ENCODE measurements at regions not wholly inside any gene's neighbourhood (a gene's known extent, or its start where the extent isn't known, plus 50 kb on each side); places are given as distances from the start of the nearest gene placed in this dataset.

DNA sequence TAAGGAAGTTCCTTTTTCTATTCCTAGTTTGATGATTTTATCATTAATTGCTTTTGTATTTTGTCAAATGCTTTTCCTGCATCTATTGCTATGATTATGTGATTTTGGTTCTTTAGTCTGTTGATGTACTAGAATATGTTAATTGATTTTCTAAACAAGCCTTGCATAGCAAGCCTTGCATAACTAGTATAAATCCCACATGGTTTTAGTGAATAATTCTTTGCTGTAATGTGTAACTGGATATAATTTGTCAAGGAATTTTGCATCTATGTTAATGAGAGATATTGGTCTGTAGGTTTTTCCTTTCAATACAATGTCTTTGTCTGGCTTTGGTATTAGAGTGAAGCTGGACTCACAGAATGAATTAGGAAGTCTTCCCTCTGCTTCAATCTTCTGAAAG, 460.2 kb downstream of the LTN1 start:
- no peaks in the 10 kb centered on the region for H3K9me3 ChIP-seq
- no peaks in the 10 kb centered on the region for H3K4me1 ChIP-seq (ENCODE audit: insufficient read depth)
- intact Hi-C loops (cut with DNase I): no loop called here
- DNase-seq: no peak
- H3K27me3 ChIP-seq: no peaks in the 10 kb centered on the region
- no peak overlapping the region for H3K27ac ChIP-seq
- H3K36me3 ChIP-seq: no peaks in the 10 kb centered on the region
- TF ChIP-seq POLR2A (IDR thresholded peaks at IDR 0.05) (no peak), EP300 (IDR thresholded peaks at IDR 0.05) (no peak)
- TF ChIP-seq, protein P1, sequence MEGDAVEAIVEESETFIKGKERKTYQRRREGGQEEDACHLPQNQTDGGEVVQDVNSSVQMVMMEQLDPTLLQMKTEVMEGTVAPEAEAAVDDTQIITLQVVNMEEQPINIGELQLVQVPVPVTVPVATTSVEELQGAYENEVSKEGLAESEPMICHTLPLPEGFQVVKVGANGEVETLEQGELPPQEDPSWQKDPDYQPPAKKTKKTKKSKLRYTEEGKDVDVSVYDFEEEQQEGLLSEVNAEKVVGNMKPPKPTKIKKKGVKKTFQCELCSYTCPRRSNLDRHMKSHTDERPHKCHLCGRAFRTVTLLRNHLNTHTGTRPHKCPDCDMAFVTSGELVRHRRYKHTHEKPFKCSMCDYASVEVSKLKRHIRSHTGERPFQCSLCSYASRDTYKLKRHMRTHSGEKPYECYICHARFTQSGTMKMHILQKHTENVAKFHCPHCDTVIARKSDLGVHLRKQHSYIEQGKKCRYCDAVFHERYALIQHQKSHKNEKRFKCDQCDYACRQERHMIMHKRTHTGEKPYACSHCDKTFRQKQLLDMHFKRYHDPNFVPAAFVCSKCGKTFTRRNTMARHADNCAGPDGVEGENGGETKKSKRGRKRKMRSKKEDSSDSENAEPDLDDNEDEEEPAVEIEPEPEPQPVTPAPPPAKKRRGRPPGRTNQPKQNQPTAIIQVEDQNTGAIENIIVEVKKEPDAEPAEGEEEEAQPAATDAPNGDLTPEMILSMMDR (IDR thresholded peaks at IDR 0.05): no peak
- no peak overlapping the region for H3K4me3 ChIP-seq

DNA sequence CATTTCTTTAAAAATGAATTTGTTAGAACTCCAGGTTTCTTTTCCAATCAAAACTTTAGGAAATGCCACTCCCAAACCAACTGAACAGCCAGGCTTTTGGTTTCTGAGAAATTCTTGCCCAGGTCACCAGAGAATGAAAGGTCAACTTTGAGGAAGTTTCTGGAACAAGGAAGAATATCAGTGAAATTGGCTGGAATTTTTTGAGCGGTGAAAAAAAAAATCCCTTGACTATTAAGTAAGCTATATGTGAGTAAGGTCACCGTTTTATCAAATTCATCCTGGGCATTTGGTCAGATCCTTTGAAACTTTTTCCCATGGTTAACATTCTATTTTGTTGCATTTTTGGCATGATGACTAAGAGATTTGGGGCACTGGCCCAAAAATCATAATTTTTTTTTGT, 469.3 kb downstream of the LTN1 start:
- Histone ChIP-seq H3K9me3 (no peaks in the 10 kb centered on the region), H3K27me3 (no peaks in the 10 kb centered on the region), H3K36me3 (no peaks in the 10 kb centered on the region), H3K27ac (no peak overlapping the region), H3K4me1 (ENCODE audit: insufficient read depth) (peaks cover 2% of the 10 kb centered on the region), H3K4me3 (no peak overlapping the region)
- intact Hi-C loops (cut with DNase I): no loop called here
- WGBS, 3 donors: 18 to 74% (median 65%) methylated on average over 2 of the region's 2 CpGs
- DNase-seq: no peak
- TF ChIP-seq EP300 (IDR thresholded peaks at IDR 0.05) (no peak), POLR2A (IDR thresholded peaks at IDR 0.05) (no peak)
- TF ChIP-seq, protein P1 (IDR thresholded peaks at IDR 0.05): no peak

DNA sequence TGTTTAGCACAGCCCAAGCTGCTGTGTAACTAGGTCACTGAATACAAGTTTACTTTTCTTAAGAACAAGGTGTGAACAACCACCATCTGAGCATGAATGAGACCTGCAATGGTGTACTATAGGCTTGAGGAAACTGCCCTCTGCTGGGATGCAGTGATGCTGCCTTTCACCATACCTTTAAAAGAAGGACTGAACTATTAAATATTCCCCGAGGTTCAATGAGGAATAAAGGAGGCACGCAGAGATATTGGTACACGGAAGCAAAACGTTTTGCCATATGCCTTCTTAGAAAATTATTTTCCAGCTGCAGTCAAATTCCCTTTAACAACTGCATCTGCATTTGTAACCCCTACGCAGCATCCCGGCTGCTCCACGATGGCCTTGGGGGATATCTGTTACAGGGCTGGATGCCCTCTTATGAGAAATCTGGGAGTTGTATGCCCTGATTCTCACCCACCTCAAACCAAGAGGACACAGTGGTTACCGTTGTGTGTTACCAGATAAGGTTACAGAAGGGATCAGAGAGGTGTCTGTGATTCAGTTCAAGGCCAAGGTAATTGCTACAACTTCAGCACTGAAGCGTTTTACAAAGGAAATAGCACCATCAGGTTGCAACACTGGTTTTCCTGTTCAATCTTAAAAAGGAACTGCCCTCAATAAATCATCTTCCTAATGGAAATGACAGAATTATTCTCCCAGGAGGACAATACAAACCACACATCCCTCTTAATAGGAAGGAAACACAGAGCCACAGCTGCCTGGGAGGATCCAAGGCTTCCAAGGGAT, 470.5 kb downstream of the LTN1 start:
- intact Hi-C loops (cut with DNase I): no loop called here
- no peak overlapping the region for H3K27ac ChIP-seq
- no peak overlapping the region for H3K4me3 ChIP-seq
- WGBS, 3 donors: 8 to 23% (median 12%) methylated on average over 9 of the region's 9 CpGs
- no peak for TF ChIP-seq EP300 (IDR thresholded peaks at IDR 0.05)
- no peak for DNase-seq
- no peaks in the 10 kb centered on the region for H3K27me3 ChIP-seq
- H3K36me3 ChIP-seq: no peaks in the 10 kb centered on the region
- H3K4me1 ChIP-seq (ENCODE audit: insufficient read depth): peaks cover 2% of the 10 kb centered on the region
- no peaks in the 10 kb centered on the region for H3K9me3 ChIP-seq

DNA sequence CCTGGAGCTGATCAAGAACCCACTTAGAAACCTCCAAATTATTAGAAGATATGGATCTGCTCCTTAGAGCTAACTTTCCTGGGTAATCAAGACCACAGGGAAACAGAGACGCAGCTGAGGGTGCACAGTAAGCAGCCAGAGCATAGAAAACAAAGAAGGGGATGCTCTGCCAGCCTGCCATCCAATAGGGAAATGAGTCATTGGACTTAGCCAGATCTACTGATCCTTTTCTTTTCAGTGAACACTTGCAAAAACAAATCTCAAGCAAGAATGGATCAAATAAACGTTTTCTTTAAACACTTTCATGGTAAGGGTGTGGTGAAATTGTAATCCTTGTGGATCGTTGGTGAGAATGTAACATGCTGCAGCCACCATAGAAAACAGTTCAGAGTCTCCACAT, 474.0 kb downstream of the LTN1 start:
- TF ChIP-seq, protein P1 (IDR thresholded peaks at IDR 0.05): no peak
- TF ChIP-seq EP300 (IDR thresholded peaks at IDR 0.05) (no peak), POLR2A (IDR thresholded peaks at IDR 0.05) (no peak)
- 85 to 87% (median 86%) methylated on average over 3 of the region's 3 CpGs for WGBS, 3 donors
- no peak overlapping the region for H3K4me3 ChIP-seq
- no peaks in the 10 kb centered on the region for H3K9me3 ChIP-seq
- peaks cover 2% of the 10 kb centered on the region for H3K4me1 ChIP-seq (ENCODE audit: insufficient read depth)
- H3K27ac ChIP-seq: no peak overlapping the region
- intact Hi-C loops (cut with DNase I): no loop called here
- H3K36me3 ChIP-seq: no peaks in the 10 kb centered on the region
- no peaks in the 10 kb centered on the region for H3K27me3 ChIP-seq
- DNase-seq: no peak

DNA sequence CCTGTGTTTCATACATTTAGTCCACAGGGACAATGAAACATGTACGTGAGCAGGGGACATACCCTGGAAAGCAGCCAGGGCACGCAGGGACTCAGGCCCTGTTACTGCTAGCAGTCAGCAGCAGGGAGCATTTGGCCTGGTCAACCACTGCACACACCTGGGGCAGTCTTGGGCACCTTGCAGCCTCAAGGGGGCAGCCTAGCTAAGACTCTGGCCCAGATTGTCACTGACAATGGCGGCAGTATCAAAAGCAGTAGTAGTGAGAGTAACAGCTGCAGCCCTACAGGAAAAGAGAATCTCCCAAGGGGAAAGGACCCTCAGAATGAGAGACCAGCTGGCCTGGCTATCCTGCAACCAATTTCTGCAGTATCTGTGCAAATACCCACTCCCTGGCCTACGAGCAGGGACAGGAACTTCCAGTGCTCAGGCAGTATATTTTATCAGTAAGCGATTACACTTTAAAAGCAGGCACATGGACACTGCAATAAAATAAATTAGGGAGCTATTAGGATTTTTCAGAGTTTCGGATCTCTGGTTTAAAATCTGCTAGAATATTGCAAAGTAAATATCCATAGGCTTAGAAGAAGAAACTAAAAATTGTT, 475.6 kb downstream of the LTN1 start:
- H3K4me3 ChIP-seq: no peak overlapping the region
- no peaks in the 10 kb centered on the region for H3K36me3 ChIP-seq
- TF ChIP-seq, protein P1 (IDR thresholded peaks at IDR 0.05): peak in 1 of 3 donors; percentile 13
- TF ChIP-seq EP300 (IDR thresholded peaks at IDR 0.05): no peak
- peak; percentile 19 to 51 (median 22) for DNase-seq
- no peaks in the 10 kb centered on the region for H3K27me3 ChIP-seq
- H3K9me3 ChIP-seq: no peaks in the 10 kb centered on the region
- intact Hi-C loops (cut with DNase I): no loop called here
- H3K4me1 ChIP-seq (ENCODE audit: insufficient read depth): peaks cover under 1% of the 10 kb centered on the region
- no peak overlapping the region for H3K27ac ChIP-seq
- WGBS, 3 donors: 65 to 72% (median 67%) methylated on average over 6 of the region's 6 CpGs
